ENCODE measurements at regions not wholly inside any gene's neighbourhood (a gene's known extent, or its start where the extent isn't known, plus 50 kb on each side); places are given as distances from the start of the nearest gene placed in this dataset.
"Not testable (repeated sequence)": the region's sequence is repeated elsewhere in the genome, so short reads cannot be mapped to it uniquely, and the experiment has no call there.

DNA sequence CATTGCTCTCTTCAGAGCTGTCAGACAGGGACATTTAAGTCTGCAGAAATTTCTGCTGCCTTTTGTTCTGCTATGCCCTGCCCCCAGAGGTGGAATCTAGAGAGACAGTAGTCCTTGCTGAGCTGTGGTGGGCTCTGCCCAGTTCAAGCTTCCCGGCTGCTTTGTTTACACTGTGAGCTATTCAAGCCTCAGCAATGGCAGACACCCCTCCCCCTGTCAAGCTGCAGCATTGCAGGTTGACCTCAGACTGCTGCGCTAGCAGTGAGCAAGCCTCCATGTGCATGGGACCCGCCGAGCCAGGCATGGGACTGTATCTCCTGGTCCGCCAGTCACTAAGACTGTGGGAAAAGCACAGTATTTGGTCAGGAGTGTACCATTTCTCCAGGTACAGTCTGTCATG lies 53.6 kb upstream of the MAPK10 start:
- not testable (repeated sequence) for DNase-seq

DNA sequence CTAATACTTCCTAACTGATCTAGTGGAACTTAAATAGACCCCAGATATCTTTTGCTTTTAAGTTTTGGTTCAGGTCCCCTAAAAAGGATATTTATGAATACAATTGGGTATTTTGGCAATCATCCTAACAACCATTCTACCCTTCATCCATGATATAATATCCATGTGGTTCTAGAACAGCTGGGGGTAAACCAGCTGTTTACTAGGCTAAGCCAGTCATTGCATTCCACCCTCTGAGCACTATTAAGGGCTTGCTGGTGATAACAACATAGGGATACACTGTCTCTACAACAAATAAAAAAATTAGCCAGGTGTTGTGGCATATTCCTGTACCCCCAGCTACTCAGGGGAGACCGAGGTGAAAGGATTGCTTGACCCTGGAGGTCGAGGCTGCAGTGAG lies 54.8 kb upstream of the MAPK10 start:
- DNase-seq: no peak

DNA sequence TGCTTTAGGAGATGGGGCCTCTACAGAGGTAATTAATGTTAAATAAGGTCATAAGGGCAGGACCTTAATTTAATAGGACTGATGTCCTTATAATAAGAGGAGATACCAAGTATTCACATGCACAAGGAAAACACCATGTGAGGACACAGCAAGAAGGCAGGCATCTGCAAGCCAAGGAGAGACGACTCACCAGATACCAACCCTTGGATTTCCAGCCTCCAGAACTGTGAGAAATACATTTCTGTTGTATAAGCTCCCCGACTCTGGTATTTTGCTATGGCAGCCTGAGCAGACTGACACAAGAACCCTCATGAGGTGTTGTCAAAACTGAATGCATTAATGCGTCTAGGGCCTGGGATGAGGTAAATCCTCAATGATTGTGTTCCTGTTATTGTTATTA lies 56.2 kb upstream of the MAPK10 start:
- no peak for DNase-seq

DNA sequence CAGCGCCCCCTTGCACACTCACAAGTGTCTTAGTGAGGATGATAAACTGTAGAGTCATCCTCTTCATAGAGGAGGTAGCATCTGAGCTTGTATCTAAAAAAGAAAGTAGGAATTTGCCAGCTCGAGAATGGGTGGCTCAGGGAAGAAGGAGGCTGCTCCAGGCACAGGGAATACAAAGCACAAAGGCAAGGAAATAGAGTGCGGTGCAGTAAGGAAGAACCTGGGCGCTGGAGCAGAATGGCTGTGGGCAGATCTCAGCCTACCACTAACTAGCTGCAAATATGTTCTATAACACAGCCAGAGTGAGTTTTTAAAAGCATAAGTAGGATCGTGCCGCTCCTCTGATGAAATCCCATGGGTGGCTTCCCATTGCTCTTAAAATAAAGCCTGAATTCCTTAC lies 61.6 kb upstream of the MAPK10 start:
- no peak for DNase-seq

DNA sequence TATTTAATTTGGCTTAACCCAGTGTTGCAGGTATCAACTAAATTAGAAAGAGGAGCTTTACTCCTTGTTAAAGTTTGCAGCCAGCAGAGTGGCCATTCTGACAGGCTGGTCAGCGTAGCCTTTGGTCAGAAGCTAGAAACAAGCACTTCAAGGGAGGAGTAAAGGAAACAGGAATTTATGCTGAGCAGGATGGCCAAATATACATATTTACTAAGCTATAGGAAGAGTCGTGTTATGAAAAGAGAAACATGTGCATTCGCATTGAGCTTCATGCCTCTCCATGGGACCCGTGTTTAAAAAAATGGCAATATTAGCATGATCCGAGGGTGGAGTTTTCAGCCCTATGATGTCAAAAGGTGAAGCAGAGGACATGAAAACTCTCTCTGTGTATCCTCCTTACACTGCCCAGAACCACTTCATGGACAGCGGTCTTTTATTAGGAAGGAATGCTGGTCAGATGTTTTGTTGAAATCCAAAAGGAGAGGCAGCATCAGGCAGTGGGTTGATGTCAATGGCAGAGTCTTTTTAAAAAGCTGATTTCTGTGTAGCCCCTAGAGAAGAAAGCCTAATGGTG lies 71.8 kb upstream of the MAPK10 start:
- DNase-seq: no peak

DNA sequence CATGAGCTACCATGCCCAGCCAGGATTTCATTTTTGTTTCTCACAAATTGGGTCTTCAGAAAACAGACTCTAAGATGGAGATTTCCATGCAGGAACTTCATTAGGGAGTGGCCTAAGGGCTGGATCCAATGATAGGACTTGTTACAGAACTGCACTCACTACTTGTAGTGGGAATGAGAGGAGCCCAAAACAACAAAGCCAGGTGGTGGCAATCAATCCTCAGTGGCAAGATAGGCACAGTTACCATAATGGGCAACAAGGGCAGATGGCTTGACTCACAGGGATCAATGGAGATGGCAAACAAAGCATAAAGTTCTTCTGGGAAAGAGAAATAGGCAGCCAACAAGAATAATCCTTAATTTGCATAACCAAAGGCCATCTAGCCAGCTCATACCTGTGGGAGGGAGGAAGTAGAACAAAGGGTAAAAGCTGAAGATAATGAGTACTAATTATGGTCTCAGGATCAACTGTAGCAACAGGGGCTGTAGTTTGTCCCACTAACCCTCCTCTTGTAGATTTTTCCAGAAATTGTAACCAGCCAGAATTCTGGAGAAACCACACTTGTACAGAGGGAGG lies 72.8 kb upstream of the MAPK10 start:
- no peak for DNase-seq

DNA sequence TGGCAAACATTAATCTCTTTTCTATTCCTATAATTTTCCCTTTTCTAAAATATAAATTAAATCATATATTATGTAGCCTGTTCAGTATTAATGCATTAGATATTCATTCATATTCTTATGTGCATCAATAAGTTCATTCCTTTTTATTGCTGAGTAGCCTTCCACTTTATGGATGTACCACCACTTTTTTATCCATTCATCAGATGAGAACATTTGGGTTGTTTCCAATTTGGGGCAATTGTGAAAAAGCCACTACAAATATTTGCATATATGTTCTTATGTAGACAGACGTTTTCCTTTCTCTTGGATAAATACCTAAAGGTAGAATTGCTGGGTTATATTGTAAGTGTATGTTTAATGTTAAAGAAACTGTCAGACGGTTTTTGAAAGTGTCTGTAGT lies 79.4 kb upstream of the MAPK10 start:
- DNase-seq: no peak

DNA sequence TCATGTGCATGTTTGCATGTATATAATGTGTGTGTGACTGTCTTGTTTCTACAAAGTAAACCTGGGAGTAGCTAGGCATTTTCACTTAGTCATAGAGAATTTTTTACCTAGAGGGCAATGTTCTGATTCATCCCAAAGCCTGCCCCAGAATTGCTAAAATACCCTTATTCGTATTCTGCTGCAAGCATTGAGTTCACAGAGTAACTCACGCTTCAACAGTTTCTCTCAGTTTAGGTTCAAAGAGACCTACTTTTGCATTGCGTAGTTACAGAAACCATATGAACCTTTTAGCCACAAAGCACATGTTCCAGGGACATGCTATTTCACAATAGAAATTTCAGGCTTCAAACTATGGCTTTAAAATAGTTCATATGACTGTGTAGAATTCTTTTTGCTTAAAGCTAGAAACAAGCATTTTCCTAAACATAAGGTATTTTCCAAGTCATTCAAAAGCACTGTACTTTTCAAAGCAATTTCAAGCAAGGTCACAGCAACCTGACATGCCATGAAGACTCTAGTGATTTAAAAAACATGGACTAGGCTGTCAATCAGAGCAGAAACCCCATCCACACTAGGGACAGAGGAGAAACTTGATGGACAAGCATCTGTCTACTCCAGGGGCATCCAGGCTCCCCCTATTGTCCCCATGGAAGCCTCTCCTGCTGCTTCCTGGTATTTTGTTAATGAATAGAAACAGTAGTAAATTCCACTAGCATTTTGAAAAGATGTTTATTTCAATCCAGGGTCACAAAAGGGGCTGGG lies 81.5 kb upstream of the MAPK10 start:
- DNase-seq: no peak

DNA sequence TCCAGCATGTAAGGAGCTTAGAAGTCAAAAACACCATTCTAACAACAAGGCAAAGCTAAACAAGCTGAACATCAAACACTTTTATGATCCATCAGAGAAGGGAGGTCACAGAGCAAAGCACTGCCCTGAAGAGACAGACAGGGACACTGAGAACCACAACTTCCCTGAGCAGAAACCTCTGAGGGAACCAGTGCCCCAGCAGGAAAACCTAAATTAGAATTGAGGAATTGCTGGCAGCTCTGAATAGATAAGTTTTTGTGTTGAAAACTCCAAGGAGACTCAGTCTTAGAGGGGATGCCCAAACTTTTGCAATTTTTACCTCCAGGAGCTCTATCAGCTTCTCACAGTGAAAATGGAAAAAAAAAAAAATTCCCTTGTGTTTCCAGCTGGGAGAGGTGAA lies 83.0 kb upstream of the MAPK10 start:
- DNase-seq: no peak

DNA sequence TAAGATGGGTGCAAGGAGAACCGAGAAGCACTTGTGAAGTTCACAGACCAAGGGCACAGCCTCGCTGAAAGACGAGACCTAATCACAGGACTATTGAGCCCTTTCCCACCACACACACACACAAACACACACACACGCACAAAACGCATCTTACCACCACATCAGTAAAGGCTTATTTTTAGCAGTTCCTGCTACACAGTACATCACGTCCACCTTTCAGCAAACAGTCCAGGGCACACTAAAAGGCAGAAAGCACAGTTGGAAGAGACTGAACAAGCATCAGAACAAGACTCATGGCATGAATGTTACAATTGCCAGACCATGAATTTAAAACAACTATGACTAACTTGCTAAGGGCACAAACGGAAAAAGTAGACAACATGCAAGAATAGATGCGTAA lies 83.6 kb upstream of the MAPK10 start:
- no peak for DNase-seq

DNA sequence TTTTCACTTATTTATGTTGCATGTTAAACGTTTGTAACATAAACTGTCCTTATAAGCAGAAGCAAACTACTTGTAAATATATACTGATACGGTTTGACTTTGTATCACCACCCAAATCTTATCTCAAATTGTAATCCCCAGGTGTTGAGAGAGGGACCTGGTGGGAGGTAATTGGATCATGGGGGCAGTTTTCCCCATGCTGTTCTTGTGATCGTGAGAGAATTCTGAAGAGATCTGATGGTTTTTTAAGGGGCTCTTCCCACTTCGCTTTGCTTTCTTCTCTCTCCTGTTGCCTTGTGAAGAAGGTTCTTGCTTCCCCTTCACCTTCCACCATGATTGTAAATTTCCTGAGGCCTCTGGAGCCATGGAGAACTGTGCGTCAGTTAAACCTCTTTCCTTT lies 87.1 kb upstream of the MAPK10 start:
- DNase-seq: no peak

DNA sequence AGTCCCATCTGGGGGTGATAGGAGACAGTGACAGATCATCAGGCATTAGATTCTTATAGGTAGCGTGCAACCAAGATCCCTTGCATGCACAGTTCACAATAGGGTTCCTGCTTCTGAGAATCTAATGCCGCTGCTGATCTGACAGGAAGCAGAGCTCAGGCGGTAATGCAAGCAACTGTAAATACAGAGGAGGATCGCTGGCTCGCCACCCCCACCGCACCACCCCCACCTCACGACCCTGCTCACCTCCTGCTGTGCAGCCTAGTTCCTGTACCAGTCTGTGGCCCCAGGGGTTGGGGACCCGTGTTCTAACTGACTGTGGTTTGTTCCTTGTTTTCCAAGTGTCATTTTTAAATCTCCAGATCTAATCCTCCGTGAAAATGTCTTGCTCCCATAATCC lies 89.0 kb upstream of the MAPK10 start:
- DNase-seq: no peak

DNA sequence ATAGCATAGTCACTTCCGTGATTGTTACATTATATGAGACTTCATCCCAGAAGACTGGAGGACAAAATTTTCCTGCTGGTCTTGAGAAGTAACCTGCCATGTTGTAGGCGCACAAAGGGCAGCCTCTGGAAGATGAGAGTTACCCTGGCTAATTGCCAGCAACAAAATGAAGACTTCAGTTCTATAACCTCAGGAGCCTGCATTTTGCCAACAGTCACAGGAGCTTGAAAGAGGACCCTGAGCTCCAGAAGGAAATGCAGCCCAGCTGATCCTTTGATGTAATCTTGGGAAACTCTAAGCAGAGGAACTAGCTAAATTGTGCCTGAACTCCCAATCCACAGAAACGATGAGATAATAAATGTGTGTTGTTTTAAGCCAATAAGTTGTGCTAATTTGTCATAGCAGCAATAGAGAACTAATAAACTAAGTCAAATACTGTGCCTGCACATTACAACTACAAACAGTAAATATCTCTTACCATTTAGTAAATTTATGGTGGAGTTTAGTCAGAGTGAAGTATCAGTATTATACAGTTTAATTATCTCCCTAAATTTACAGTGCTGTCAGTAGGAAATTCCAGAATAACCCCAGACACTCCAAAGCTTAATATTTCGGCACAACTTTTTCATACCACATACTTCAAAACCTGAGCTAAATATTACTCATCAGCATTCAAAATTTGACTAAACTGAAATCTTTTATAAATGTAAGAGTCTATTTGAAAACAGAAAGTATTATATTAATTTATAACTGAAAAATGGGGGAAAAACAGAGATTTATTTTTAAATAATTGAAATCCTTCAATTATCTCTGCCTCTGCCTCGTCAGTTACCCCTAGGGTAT lies 90.1 kb upstream of the MAPK10 start:
- no peak for DNase-seq

DNA sequence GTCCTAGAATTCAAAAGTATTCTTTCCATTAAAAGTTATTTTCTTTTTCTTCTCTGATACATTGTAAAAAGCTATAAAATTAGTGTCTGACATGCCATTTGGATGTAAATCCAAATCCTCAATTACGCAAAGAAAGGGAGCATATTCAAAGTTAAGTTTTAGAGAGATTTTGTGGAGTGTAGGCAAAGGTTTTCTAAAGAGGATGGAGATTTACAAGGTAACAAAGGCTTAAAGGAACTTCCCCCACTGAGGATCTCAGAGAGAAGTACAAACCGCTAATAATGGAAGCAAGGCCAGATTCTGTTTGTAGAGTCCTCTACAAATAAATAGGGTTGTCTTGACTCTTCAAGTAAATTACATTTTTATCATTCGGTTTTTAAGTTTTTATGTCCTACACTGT lies 91.0 kb upstream of the MAPK10 start:
- no peak for DNase-seq

DNA sequence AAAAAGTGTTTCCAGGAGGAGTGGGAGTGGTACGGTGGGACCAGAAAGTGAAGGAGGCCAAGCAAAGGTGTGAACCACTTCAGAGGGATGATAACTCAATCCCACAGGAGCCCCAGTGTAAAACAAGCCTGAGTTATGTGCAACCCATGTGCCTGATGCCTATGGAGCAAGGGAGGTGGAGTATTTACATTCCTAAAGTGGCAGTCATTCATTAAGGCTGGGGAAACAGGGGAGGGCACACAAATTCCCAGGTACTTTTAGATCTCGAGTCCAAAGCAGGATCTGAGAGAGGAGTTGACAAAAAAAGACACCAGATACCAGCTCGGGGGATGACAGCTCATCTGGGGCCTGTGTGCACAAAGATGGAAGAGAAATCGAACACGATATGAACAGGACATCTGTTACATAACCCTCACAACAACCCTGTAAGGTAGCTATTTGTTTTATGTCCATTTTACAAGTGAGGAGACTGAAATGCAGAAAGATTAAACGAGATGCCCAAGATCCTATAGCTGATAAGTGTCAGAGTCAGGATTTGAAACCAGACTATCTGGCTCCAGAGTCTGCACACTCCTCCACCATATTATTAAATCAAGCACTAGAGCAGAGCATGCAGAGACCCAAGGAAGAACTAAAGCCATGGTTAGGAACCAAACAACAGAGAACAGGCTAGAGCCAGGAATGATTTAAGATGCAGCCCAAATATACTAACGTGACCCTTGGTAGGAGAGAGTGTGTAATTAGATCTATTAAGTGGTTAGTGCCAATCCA lies 91.9 kb upstream of the MAPK10 start:
- no peak for DNase-seq

DNA sequence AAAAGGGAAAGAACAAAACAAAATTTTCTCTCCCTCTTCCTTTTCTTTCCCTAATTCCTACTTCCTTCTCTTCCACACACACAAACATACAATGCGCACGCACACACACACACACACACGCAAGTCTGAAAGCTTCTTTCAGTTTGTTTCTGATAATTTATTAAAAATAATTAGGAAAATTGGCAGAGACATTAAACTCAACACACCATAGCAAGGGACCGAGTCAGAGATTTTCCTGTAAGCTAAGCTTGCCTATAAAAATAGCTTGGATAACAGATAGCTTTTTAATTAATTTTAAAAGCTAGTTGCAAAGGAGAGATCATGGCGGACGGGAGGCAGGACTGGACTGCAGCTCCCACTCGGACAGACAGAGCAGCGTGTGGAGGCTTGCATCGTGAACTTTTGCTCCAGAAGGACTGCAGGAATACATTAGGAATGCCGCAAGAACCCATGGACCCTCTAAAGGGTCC lies 92.6 kb upstream of the MAPK10 start:
- DNase-seq: no peak

DNA sequence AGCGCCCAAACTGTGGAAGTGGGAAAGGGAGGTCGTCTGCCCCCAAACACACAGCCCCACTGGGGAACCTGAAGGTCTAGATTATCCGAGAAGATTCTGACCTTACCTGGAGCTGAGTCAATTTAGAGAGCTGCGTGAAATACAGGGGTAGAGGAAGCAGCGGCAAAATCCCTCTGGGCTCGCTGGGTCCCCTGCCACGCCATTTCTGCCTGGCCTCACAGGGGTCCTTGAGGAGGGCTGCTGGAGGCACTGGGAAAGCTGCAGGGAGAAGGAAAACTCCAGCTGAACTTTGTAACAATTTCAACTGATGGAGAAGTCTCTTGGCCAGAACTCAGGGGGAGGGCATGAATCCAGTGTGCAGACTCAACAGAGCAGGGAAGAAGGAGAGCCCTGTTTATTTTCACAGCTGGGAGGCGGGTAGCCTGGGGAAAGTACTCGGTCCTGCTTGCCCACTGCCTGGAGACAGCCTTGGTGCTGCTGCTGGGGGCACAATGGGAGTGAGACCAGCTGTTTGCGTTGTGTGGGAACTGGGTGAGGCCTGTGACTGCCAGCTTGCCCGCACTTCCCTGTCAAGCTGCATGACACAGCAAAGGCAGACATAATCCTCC lies 93.2 kb upstream of the MAPK10 start:
- no peak for DNase-seq

DNA sequence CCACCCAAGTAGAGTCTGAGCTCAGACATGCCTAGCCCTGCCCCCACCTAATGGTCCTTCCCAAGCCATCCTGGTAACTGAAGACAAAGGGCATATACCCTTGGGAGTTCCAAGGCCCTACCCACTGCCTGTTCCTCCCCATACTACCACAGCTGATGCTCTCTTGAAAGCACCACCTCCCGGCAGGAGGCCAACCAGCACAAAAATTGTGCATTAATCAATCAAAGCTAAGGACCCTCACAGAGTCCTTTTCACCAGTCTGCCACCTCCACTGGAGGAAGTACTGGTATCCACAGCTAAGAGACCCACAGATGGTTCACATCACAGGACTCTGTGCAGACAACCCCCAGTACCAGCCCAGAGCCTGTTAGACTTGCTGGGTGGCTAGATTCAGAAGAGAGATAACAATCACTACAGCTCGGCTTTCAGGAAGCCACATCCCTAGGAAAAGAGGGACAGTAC lies 93.8 kb upstream of the MAPK10 start:
- DNase-seq: not testable (repeated sequence)

DNA sequence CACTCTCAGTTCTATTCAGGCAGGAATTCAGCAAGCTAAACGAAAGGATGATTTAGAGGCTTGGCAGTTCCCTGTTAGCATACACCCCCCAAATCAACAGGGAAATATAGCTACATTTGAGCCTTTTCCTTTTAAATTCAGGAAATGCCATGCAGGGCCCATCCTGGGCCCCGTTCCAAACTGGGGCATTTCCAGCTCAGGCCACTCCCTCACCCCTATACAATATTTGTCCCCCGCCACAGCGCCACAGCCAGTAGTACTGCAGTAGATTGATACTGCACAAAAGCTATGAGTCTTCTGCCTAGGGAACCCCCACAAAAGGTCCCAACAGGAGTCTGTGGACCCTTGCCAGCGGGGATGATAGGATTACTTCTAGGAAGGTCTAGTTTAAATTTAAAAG lies 102.0 kb upstream of the MAPK10 start:
- no peak for DNase-seq

DNA sequence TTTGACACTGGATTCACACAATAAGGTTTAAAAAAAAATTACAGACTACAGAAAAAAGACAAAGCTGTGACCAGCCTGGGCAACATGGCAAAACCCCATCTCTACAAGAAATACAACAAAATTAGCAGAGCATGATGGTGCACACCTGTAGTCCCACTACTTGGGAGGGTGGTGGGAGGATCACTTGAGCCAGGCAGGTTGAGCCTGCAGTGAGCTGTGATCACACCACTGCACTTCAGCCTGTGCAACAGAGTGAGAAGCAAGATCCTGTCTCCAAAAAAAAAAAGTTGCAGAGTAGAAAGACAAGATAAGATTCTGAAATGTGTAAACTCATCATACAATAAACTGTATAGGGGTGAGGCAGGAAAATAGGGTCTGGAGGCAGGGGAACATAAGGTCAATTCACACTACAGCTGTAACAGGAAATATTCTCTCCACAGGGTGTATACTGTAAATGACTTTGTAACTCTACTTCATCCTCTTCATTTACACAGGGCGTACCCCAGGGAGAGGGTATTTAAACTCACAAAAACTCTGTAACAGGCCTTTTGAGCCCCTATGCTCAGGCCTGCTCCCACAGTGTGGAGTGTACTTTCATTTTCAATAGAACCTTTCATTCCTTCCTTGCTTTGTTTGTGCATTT lies 112.6 kb upstream of the MAPK10 start:
- no peak for DNase-seq

DNA sequence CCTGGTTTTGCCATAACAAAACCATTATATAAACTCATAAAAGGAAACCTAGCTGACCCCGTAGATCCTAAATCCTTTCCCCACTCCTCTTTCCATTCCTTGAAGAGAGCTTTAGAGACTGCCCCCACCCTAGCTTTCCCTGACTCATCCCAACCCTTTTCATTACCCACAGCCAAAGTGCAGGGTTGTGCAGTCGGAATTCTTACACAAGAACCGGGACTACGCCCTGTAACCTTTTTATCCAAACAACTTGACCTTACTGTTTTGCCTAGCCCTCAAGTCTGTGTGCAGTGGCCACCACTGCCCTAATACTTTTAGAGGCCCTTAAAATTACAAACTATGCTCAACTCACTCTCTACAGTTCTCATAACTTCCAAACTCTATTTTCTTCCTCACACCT lies 116.0 kb upstream of the PTPN13 start:
- not testable (repeated sequence) for DNase-seq

DNA sequence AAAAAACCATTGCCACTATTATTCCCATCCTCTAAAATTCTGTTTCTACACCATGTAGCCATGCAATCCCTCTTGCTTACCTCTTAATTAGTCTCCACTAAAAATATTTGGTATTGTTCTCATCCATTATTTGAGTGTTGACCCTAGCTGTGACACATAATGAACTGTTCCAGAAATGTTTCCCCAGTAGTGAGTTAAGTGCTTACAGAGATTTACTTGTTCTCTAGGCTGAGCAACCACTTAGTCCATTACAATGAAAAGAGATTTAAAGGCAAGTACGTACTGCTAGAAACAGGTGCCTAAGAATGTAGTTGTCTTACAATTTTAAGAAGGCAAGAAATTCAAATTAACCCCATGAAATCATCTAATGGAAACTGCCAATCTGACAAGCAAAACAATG lies 112.7 kb upstream of the PTPN13 start:
- no peak for DNase-seq

Measured in T-helper 9 cell (primary cell).